ENCODE measurements at regions not wholly inside any gene's neighbourhood (a gene's known extent, or its start where the extent isn't known, plus 50 kb on each side); places are given as distances from the start of the nearest gene placed in this dataset.

DNA sequence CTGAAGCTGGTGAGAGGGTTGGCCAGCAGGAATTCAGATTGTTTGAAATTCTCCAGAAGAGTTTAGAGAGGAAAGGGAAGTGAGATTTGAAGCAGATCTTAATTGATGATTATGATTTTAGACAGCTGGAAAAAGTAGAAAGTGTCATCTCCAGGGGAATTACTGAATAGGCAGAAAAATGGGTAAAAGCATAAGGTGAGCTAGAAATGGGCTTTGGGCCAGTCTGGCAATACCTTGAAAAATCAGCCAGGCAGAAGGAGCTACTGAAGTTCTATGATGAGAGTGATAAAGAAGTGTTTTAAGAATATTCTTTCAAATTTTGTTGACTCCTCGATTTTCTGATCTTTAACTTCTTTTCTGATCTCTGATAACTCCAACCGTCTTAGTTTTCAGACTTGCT, 172.9 kb upstream of the CCDC150 start:
- Mint-ChIP-seq H3K27ac (no peak overlapping the region), H3K36me3 (ENCODE audit: low read depth) (no peaks in the 10 kb centered on the region), H3K4me1 (peaks cover 6% of the 10 kb centered on the region), H3K9me3 (peaks cover 5% of the 10 kb centered on the region), H3K27me3 (ENCODE audit: low read depth, poor library complexity) (no peaks in the 10 kb centered on the region), H3K4me3 (no peak overlapping the region)
- TF ChIP-seq, protein P1, sequence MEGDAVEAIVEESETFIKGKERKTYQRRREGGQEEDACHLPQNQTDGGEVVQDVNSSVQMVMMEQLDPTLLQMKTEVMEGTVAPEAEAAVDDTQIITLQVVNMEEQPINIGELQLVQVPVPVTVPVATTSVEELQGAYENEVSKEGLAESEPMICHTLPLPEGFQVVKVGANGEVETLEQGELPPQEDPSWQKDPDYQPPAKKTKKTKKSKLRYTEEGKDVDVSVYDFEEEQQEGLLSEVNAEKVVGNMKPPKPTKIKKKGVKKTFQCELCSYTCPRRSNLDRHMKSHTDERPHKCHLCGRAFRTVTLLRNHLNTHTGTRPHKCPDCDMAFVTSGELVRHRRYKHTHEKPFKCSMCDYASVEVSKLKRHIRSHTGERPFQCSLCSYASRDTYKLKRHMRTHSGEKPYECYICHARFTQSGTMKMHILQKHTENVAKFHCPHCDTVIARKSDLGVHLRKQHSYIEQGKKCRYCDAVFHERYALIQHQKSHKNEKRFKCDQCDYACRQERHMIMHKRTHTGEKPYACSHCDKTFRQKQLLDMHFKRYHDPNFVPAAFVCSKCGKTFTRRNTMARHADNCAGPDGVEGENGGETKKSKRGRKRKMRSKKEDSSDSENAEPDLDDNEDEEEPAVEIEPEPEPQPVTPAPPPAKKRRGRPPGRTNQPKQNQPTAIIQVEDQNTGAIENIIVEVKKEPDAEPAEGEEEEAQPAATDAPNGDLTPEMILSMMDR (IDR thresholded peaks at IDR 0.05): no peak
- no peak for DNase-seq

DNA sequence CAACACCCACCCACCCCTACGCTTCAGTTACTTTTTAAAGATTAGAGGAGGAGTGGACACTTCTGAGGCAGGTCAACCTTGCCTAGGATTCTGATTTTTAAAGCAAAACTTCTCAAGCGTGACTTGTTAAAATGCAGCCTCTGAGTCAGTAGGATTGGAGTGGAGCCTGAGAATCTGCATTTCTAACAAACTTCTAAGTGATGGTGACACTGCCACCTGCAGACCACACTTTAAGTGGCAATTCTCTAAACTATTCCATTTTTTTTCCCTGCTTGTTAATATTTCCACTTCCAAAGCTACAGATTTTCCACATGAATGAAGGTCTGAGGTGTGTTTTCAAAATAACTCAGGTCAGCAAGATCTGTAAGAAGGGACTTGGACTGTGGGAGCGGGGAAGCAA, 171.1 kb upstream of the CCDC150 start:
- DNase-seq: no peak
- Mint-ChIP-seq H3K36me3 (ENCODE audit: low read depth) (no peaks in the 10 kb centered on the region), H3K4me1 (peaks cover 6% of the 10 kb centered on the region), H3K9me3 (peaks cover 5% of the 10 kb centered on the region), H3K27me3 (ENCODE audit: low read depth, poor library complexity) (no peaks in the 10 kb centered on the region), H3K4me3 (no peak overlapping the region), H3K27ac (no peak overlapping the region)
- TF ChIP-seq, protein P1 (IDR thresholded peaks at IDR 0.05): no peak

DNA sequence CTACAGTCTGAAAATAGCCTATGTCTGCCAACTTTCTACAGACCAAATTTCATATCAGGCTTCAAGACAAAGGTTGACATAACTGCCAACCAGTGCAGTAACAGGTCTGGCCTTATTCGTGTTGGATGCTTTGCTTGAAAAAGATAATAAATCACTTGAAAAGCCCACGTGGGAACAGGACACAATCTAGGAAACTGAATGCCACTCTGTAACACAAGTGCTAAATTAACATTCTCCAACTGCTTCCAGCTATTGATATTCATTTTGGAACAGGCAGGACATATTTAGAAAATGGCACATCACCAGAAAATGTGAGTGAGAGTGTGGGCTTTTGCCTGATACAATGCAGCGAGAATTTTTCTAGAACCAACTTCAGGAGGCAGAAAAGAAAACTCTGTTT, 165.9 kb upstream of the CCDC150 start:
- H3K27ac Mint-ChIP-seq: no peak overlapping the region
- no peaks in the 10 kb centered on the region for H3K9me3 Mint-ChIP-seq

DNA sequence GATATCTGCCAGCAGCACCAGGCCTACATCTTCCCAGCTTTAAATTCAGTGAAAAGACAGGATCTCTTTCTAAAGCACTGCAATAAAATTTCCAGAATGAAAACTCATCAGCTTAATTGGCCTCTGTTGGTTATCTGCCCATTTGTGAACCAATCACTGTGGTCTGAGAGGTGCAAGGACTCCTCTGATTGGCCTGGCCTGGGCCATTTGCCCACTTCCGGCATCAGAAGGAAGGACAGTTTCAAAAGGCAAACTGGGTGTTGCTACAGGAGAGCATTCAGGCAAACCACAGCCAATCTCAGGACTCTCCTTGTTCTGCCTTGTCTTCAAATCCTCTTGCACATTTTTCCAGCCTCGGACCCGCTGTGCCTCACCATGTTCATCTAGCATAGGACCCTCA, 163.9 kb upstream of the CCDC150 start:
- Mint-ChIP-seq H3K27ac (no peak overlapping the region), H3K27me3 (ENCODE audit: low read depth, poor library complexity) (no peaks in the 10 kb centered on the region), H3K4me1 (no peaks in the 10 kb centered on the region), H3K4me3 (no peak overlapping the region), H3K36me3 (ENCODE audit: low read depth) (no peaks in the 10 kb centered on the region), H3K9me3 (no peaks in the 10 kb centered on the region)
- TF ChIP-seq, protein P1 (IDR thresholded peaks at IDR 0.05): no peak
- no peak for DNase-seq

More for the DNA sequence above, 165.9 kb upstream of the CCDC150 start:
- no peak for DNase-seq
- no peaks in the 10 kb centered on the region for H3K4me1 Mint-ChIP-seq
- TF ChIP-seq, protein P1 (IDR thresholded peaks at IDR 0.05): no peak
- no peak overlapping the region for H3K4me3 Mint-ChIP-seq
- H3K36me3 Mint-ChIP-seq (ENCODE audit: low read depth): no peaks in the 10 kb centered on the region
- H3K27me3 Mint-ChIP-seq (ENCODE audit: low read depth, poor library complexity): no peaks in the 10 kb centered on the region

DNA sequence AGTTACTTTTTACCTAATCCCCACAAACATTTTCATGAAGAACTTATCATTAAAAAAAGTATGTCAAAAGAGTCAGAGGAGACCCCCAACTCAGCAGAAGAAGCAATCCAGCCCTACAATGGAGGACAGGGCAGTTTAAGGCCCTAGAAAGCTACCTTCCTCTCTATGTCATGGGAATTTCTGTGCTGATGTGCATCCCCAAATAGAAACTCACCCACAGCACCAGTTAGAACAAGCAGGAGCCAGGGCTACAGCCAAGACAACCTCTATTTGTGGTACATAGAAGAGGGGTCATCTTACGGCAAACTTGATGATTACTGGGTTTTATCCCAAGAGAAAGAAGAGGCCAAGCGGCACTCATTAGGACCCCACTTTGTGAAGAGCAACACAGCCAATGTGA, 160.9 kb upstream of the CCDC150 start:
- TF ChIP-seq, protein P1 (IDR thresholded peaks at IDR 0.05): no peak
- H3K4me3 Mint-ChIP-seq: no peak overlapping the region
- no peak for DNase-seq
- no peak overlapping the region for H3K27ac Mint-ChIP-seq
- no peaks in the 10 kb centered on the region for H3K9me3 Mint-ChIP-seq
- no peaks in the 10 kb centered on the region for H3K27me3 Mint-ChIP-seq (ENCODE audit: low read depth, poor library complexity)
- H3K36me3 Mint-ChIP-seq (ENCODE audit: low read depth): no peaks in the 10 kb centered on the region
- no peaks in the 10 kb centered on the region for H3K4me1 Mint-ChIP-seq

DNA sequence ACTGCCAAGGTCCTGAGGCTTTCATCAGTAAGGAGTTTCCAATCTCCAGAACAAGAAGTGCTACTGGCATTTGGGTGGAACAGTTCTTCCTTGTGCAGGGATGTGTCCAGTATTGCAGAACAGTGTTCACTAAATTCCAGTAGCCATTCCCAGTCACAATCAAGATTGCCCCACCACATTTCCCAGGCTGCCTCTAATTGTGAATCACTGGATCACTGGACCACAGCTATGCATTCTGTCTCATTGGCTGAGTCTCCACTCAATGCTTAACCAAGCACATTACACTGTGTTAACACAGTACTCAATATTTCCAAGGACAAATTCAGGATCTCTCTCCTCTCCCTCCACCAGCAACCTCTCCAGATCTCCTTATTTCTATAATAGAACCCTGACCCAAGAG, 160.2 kb upstream of the CCDC150 start:
- TF ChIP-seq, protein P1 (IDR thresholded peaks at IDR 0.05): no peak
- Mint-ChIP-seq H3K27me3 (ENCODE audit: low read depth, poor library complexity) (no peaks in the 10 kb centered on the region), H3K9me3 (no peaks in the 10 kb centered on the region), H3K4me1 (no peaks in the 10 kb centered on the region), H3K4me3 (no peak overlapping the region), H3K36me3 (ENCODE audit: low read depth) (no peaks in the 10 kb centered on the region), H3K27ac (no peak overlapping the region)
- DNase-seq: no peak
